ENCODE measurements at regions not wholly inside any gene's neighbourhood (a gene's known extent, or its start where the extent isn't known, plus 50 kb on each side); places are given as distances from the start of the nearest gene placed in this dataset.

DNA sequence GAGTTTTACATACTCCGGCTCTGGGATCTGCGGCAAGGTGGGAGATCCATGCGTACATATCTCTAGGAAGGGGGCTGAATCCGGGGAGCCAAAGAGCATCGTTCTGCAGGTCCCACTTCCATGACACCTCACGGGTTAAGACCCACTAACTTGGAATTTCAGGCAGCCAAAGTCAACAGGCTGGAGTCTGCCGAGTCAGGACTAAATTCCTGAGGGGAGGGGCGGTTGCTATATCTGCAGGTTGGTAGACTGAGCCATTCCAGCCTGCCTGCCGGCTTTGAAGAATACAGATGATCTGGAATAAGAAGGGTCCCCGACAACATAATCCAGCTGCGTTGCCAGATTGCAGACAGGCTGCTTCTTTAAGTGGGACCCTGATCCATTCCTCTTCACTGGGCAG is 65.4 kb upstream of the PEX5L start:
- no peak for TF ChIP-seq EZH2 (IDR thresholded peaks at IDR 0.05; ENCODE audit: borderline replicate concordance, low read length)
- TF ChIP-seq, protein P1, sequence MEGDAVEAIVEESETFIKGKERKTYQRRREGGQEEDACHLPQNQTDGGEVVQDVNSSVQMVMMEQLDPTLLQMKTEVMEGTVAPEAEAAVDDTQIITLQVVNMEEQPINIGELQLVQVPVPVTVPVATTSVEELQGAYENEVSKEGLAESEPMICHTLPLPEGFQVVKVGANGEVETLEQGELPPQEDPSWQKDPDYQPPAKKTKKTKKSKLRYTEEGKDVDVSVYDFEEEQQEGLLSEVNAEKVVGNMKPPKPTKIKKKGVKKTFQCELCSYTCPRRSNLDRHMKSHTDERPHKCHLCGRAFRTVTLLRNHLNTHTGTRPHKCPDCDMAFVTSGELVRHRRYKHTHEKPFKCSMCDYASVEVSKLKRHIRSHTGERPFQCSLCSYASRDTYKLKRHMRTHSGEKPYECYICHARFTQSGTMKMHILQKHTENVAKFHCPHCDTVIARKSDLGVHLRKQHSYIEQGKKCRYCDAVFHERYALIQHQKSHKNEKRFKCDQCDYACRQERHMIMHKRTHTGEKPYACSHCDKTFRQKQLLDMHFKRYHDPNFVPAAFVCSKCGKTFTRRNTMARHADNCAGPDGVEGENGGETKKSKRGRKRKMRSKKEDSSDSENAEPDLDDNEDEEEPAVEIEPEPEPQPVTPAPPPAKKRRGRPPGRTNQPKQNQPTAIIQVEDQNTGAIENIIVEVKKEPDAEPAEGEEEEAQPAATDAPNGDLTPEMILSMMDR (IDR thresholded peaks at IDR 0.05; ENCODE audit: low read length) = no peak
- Histone ChIP-seq H3K4me1 (ENCODE audit: insufficient read depth, low read length, severe bottlenecking) (no peaks in the 10 kb centered on the region), H3K79me2 (ENCODE audit: insufficient read depth, low read length) (no peaks in the 10 kb centered on the region)

DNA sequence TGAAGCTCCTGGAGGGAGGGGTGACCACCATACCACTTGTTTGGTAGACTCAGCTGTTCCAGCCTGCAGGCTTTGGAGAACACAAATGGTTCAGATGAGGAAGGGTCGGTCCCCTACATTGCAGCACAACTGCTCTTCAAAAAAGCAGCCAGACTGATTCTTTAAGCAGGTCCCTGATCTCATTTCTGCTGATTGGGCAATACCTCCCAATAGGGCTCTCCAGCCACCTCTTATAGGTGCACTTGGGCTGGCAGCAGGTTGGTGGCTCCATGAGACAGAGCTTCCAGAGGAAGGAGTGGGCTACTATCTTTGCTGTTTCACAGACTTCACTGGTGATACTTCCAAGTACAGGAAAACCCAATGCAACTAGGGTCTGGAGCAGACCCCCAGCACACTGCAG is 65.9 kb upstream of the PEX5L start:
- no peaks in the 10 kb centered on the region for H3K9me2 ChIP-seq (ENCODE audit: low read depth, low read length)
- no peaks in the 10 kb centered on the region for H3K79me2 ChIP-seq (ENCODE audit: insufficient read depth, low read length)
- no peaks in the 10 kb centered on the region for H4K20me1 ChIP-seq (ENCODE audit: insufficient read depth, low read length)
- peaks cover 6% of the 10 kb centered on the region; the same call in 1 of the 2 replicates for H3K27me3 ChIP-seq (ENCODE audit: insufficient read depth, low read length)
- H3K27ac ChIP-seq (ENCODE audit: low read depth, low read length, poor library complexity, severe bottlenecking) = no peak overlapping the region
- H2AFZ ChIP-seq (ENCODE audit: low read length) = no peak overlapping the region
- no peak for TF ChIP-seq EZH2 (IDR thresholded peaks at IDR 0.05; ENCODE audit: borderline replicate concordance, low read length)
- TF ChIP-seq, protein P1 (IDR thresholded peaks at IDR 0.05; ENCODE audit: low read length) = no peak
- H3K4me3 ChIP-seq (ENCODE audit: low read depth, low read length, poor library complexity, severe bottlenecking) = no peak overlapping the region
- no peaks in the 10 kb centered on the region for H3K36me3 ChIP-seq (ENCODE audit: insufficient read depth, low read length)
- no peak overlapping the region for H3K9ac ChIP-seq (ENCODE audit: low read length)
- H3K4me1 ChIP-seq (ENCODE audit: insufficient read depth, low read length, severe bottlenecking) = no peaks in the 10 kb centered on the region
- no peaks in the 10 kb centered on the region for H3F3A ChIP-seq (ENCODE audit: insufficient read depth, low read length)
- no peak overlapping the region for H3K4me2 ChIP-seq (ENCODE audit: low read length)
- no peaks in the 10 kb centered on the region for H3K9me3 ChIP-seq (ENCODE audit: low read length)

More for the DNA sequence above, 65.4 kb upstream of the PEX5L start:
- Histone ChIP-seq H3K4me2 (ENCODE audit: low read length) (no peak overlapping the region), H3K9me3 (ENCODE audit: low read length) (no peaks in the 10 kb centered on the region), H2AFZ (ENCODE audit: low read length) (no peak overlapping the region), H3K4me3 (ENCODE audit: low read depth, low read length, poor library complexity, severe bottlenecking) (no peak overlapping the region), H3K27me3 (ENCODE audit: insufficient read depth, low read length) (peaks cover 6% of the 10 kb centered on the region; the same call in 1 of the 2 replicates), H3K36me3 (ENCODE audit: insufficient read depth, low read length) (no peaks in the 10 kb centered on the region), H4K20me1 (ENCODE audit: insufficient read depth, low read length) (no peaks in the 10 kb centered on the region), H3K9ac (ENCODE audit: low read length) (no peak overlapping the region), H3K9me2 (ENCODE audit: low read depth, low read length) (no peaks in the 10 kb centered on the region), H3F3A (ENCODE audit: insufficient read depth, low read length) (no peaks in the 10 kb centered on the region), H3K27ac (ENCODE audit: low read depth, low read length, poor library complexity, severe bottlenecking) (no peak overlapping the region)

DNA sequence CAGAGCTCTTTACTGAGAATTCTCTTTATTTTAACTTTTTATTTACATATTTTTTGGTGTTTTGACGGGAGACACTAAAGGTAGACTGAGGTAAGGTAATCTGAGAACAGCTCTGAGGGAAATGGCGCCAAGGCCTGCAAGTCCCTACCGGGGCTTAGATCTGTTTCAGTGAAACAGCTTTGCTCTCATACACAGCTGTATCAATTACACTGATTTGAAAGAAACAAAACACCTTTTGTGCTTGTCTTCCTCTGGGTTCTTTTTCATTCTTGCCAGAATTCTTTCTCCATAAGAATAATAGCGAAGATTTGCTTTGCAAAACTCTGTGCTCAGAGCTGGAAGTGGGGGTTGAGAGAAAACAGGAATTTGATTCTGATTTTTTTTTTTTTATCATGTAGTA is 79.5 kb upstream of the PEX5L start:
- H3K9ac ChIP-seq (ENCODE audit: low read length) = no peak overlapping the region
- TF ChIP-seq, protein P1 (IDR thresholded peaks at IDR 0.05; ENCODE audit: low read length) = no peak
- no peak for TF ChIP-seq EZH2 (IDR thresholded peaks at IDR 0.05; ENCODE audit: borderline replicate concordance, low read length)
- H3K9me3 ChIP-seq (ENCODE audit: low read length) = no peaks in the 10 kb centered on the region
- no peak overlapping the region for H3K4me2 ChIP-seq (ENCODE audit: low read length)
- H3K9me2 ChIP-seq (ENCODE audit: low read depth, low read length) = no peaks in the 10 kb centered on the region
- H3K27me3 ChIP-seq (ENCODE audit: insufficient read depth, low read length) = no peaks in the 10 kb centered on the region
- H3K27ac ChIP-seq (ENCODE audit: low read depth, low read length, poor library complexity, severe bottlenecking) = no peak overlapping the region
- H3K4me1 ChIP-seq (ENCODE audit: insufficient read depth, low read length, severe bottlenecking) = no peaks in the 10 kb centered on the region
- no peaks in the 10 kb centered on the region for H3K79me2 ChIP-seq (ENCODE audit: insufficient read depth, low read length)
- no peak overlapping the region for H3K4me3 ChIP-seq (ENCODE audit: low read depth, low read length, poor library complexity, severe bottlenecking)
- H2AFZ ChIP-seq (ENCODE audit: low read length) = no peak overlapping the region
- H3F3A ChIP-seq (ENCODE audit: insufficient read depth, low read length) = no peaks in the 10 kb centered on the region
- no peaks in the 10 kb centered on the region for H4K20me1 ChIP-seq (ENCODE audit: insufficient read depth, low read length)
- H3K36me3 ChIP-seq (ENCODE audit: insufficient read depth, low read length) = no peaks in the 10 kb centered on the region

Data from OCI-LY1 (cell line).